GM18508 (cell line): ENCODE measurements at regions not wholly inside any gene's neighbourhood (a gene's known extent, or its start where the extent isn't known, plus 50 kb on each side); places are given as distances from the start of the nearest gene placed in this dataset.

Experiments used
- ATAC-seq: cut with Tn5 transposase; IDR thresholded peaks from one replicate; pipeline ENCODE4 v1.9.1; 2021; ENCODE audit warnings: moderate number of reproducible peaks; ENCODE audit not compliant: insufficient read depth, unreplicated experiment

GRCh38 chr7:41834805-41835694 lies 132.2 kb upstream of the INHBA start:
- ATAC-seq: no peak

GRCh38 chr7:41832941-41833340 lies 130.1 kb upstream of the INHBA start:
- ATAC-seq: no peak

GRCh38 chr7:41830271-41830670 lies 127.4 kb upstream of the INHBA start:
- ATAC-seq: no peak

GRCh38 chr7:41828911-41829310 lies 126.0 kb upstream of the INHBA start:
- ATAC-seq: no peak

- no peak for ATAC-seq
Measured at GRCh38 chr7:41826641-41827040, 123.8 kb upstream of the INHBA start.

GRCh38 chr7:41825927-41826480 lies 123.1 kb upstream of the INHBA start:
- ATAC-seq: no peak

- no peak for ATAC-seq
Measured at GRCh38 chr7:41824284-41824683, 121.4 kb upstream of the INHBA start.

GRCh38 chr7:41822259-41822817 lies 119.4 kb upstream of the INHBA start:
- no peak for ATAC-seq

GRCh38 chr7:41821521-41822213 lies 118.8 kb upstream of the INHBA start:
- ATAC-seq: no peak

GRCh38 chr7:41820111-41820671 lies 117.3 kb upstream of the INHBA start:
- ATAC-seq: no peak

GRCh38 chr7:41819645-41820044 lies 116.8 kb upstream of the INHBA start:
- ATAC-seq: no peak

- no peak for ATAC-seq
Measured at GRCh38 chr7:41818765-41819398, 116.0 kb upstream of the INHBA start.

- no peak for ATAC-seq
Measured at GRCh38 chr7:41817386-41817785, 114.5 kb upstream of the INHBA start.

GRCh38 chr7:41816111-41816510 lies 113.2 kb upstream of the INHBA start:
- ATAC-seq: peak; percentile 38

- ATAC-seq: no peak
Measured at GRCh38 chr7:41814888-41815287, 112.0 kb upstream of the INHBA start.

- ATAC-seq: no peak
Measured at GRCh38 chr7:41813286-41813685, 110.4 kb upstream of the INHBA start.

GRCh38 chr7:41811941-41812340 lies 109.1 kb upstream of the INHBA start:
- ATAC-seq: no peak

- ATAC-seq: peak; percentile 91
Measured at GRCh38 chr7:41809940-41810576, 107.2 kb upstream of the INHBA start.

GRCh38 chr7:41809529-41809939 lies 106.6 kb upstream of the INHBA start:
- ATAC-seq: no peak

GRCh38 chr7:41809116-41809515 lies 106.2 kb upstream of the INHBA start:
- no peak for ATAC-seq
